Glutamatergic neuron (in vitro differentiated cells): ENCODE measurements at regions not wholly inside any gene's neighbourhood (a gene's known extent, or its start where the extent isn't known, plus 50 kb on each side); places are given as distances from the start of the nearest gene placed in this dataset.

Experiments
- DNase-seq: peaks from one replicate; pipeline ENCODE4 v3.0.0; 2022
- H3K27ac Mint-ChIP-seq: one replicate; pipeline ENCODE4 v1.8.0; 2020; ENCODE audit warnings: mild to moderate bottlenecking, mixed read lengths, inconsistent platforms; ENCODE audit not compliant: unreplicated experiment
- H3K27me3 Mint-ChIP-seq: one replicate; pipeline ENCODE4 v1.8.0; 2020; ENCODE audit warnings: mild to moderate bottlenecking, moderate library complexity, mixed read lengths, inconsistent platforms; ENCODE audit not compliant: unreplicated experiment
- H3K36me3 Mint-ChIP-seq: one replicate; pipeline ENCODE4 v1.8.0; 2020; ENCODE audit warnings: mild to moderate bottlenecking, mixed read lengths, inconsistent platforms; ENCODE audit not compliant: unreplicated experiment
- H3K4me1 Mint-ChIP-seq: one replicate; pipeline ENCODE4 v1.8.0; 2020; ENCODE audit warnings: mild to moderate bottlenecking, low read depth, mixed read lengths, inconsistent platforms; ENCODE audit not compliant: unreplicated experiment
- H3K4me3 Mint-ChIP-seq: one replicate; pipeline ENCODE4 v1.8.0; 2020; ENCODE audit warnings: mild to moderate bottlenecking, mixed read lengths, inconsistent platforms; ENCODE audit not compliant: unreplicated experiment
- H3K9me3 Mint-ChIP-seq: one replicate; pipeline ENCODE4 v1.8.0; 2020; ENCODE audit warnings: mild to moderate bottlenecking, moderate library complexity, mixed read lengths, inconsistent platforms; ENCODE audit not compliant: unreplicated experiment
- TF ChIP-seq, protein P1 (sequence below): fragments of 200-600 bp; sonication (generic); IDR thresholded peaks from one replicate; pipeline ENCODE4 v1.5.0; 2021; ENCODE audit not compliant: partially characterized antibody, unreplicated experiment

DNA sequence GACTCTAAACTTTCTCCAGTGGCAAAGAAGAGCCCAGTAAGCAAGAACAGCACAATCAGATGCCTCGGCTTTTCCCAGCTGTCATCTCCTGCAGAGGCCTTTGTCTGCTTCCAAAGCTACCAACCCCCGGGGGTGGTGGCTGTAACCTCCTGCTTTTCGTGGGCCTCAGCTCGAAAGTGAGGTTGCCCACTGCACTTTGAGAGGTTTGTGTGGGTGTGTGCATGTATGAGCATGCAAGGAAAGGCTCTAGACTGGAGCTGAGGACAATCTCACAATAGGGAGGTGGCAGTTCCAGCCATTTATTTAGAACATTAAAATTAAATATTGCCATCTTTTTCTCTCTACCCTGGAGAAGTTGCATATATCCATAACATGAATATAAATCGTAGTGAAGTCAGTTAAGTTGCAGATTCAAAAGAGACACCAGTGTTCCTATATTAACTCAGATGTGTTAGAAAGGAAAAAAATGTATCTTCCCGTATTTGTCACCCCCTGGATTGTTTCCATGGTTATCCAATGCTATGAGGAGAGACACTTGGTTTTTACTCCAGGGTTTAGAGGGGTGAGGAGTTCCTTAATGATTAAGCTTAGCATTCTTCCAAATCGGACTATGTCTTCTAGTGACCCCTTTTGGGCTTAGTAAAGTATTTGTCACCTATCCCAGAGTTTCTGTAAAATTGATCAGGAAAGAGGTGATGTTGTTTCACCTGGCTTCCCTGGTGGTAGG lies 781.1 kb downstream of the INHBA start:
- Mint-ChIP-seq H3K4me1 (no peaks in the 10 kb centered on the region), H3K27ac (no peak overlapping the region), H3K36me3 (no peaks in the 10 kb centered on the region), H3K9me3 (no peaks in the 10 kb centered on the region), H3K4me3 (no peak overlapping the region), H3K27me3 (no peaks in the 10 kb centered on the region)
- DNase-seq, result no peak
- TF ChIP-seq, protein P1, sequence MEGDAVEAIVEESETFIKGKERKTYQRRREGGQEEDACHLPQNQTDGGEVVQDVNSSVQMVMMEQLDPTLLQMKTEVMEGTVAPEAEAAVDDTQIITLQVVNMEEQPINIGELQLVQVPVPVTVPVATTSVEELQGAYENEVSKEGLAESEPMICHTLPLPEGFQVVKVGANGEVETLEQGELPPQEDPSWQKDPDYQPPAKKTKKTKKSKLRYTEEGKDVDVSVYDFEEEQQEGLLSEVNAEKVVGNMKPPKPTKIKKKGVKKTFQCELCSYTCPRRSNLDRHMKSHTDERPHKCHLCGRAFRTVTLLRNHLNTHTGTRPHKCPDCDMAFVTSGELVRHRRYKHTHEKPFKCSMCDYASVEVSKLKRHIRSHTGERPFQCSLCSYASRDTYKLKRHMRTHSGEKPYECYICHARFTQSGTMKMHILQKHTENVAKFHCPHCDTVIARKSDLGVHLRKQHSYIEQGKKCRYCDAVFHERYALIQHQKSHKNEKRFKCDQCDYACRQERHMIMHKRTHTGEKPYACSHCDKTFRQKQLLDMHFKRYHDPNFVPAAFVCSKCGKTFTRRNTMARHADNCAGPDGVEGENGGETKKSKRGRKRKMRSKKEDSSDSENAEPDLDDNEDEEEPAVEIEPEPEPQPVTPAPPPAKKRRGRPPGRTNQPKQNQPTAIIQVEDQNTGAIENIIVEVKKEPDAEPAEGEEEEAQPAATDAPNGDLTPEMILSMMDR, result no peak

DNA sequence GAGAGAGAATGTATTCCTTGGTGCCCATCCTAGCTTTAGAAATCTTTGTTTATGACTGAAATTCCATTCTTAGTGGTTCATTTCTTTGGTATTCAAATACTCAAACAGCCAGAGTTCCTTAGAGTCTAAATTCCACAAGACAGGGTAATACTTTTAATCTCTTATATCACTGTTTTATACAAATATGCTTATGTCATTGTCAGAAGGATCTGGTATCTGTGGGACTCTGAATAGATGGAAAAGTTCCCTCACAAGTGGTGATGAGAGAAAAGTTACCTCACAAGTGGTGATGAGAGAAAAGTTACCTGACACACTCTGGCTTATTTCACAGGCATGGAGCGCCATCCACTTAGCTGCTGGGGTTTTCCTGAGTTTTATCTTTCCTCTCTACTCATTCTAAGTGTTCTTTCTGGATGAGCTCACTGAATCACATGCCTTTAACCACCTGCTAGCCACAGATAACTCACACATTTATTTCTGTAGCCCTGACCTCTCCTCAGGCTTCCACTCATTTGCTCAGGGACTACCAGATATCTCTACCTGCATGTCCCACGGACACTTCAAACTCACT lies 784.0 kb downstream of the SUGCT start:
- Mint-ChIP-seq H3K27me3 (no peaks in the 10 kb centered on the region), H3K4me3 (no peak overlapping the region), H3K9me3 (no peaks in the 10 kb centered on the region), H3K27ac (no peak overlapping the region), H3K4me1 (no peaks in the 10 kb centered on the region), H3K36me3 (no peaks in the 10 kb centered on the region)
- TF ChIP-seq, protein P1, result no peak
- DNase-seq, result no peak

DNA sequence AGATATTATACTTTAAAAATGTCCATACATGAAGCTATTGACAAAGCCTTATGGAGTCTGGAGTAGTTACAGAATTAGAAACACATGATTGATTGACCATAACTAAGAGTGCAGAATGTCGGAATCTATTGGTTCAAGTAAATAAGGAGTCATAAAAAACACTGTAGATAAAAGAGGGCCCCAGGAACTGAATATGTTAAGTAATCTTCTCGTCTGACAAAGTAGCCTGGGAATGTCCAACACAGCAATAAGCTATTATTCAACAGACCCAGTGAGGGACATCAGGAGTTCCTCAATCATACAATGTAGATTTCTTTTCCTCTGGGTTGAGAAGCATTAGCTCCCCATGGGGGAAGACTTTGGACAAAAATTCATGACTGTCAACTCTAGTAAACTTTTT lies 782.0 kb downstream of the SUGCT start:
- no peaks in the 10 kb centered on the region for H3K27me3 Mint-ChIP-seq
- H3K9me3 Mint-ChIP-seq, result no peaks in the 10 kb centered on the region

DNA sequence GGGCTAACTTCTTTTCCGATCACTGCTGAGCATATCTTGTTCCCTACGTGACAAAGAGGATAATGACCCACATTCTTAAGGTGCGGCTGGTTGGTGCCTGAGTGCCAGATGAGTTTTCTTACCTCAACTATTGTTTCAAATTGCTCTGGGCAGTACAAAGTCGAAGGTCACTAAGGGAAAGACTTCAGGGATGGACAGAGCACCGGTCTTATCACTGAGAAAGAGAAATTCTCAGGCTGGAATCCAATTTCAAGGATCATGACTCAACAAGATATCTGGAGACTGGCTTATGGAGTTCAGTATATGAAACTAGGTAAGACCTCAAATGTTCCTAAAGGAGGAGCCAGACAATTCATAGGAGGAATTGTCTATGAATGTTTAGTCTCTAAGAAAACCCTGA lies 780.3 kb downstream of the SUGCT start:
- Mint-ChIP-seq H3K9me3 (no peaks in the 10 kb centered on the region), H3K36me3 (no peaks in the 10 kb centered on the region), H3K27me3 (no peaks in the 10 kb centered on the region), H3K4me3 (no peak overlapping the region), H3K4me1 (no peaks in the 10 kb centered on the region), H3K27ac (no peak overlapping the region)
- TF ChIP-seq, protein P1, result no peak
- DNase-seq, result no peak

More for the DNA sequence above, 782.0 kb downstream of the SUGCT start:
- no peak overlapping the region for H3K4me3 Mint-ChIP-seq
- DNase-seq, result no peak
- TF ChIP-seq, protein P1, result no peak
- H3K4me1 Mint-ChIP-seq, result no peaks in the 10 kb centered on the region
- no peak overlapping the region for H3K27ac Mint-ChIP-seq
- no peaks in the 10 kb centered on the region for H3K36me3 Mint-ChIP-seq
